Caco-2 (cell line): ENCODE measurements at regions not wholly inside any gene's neighbourhood (a gene's known extent, or its start where the extent isn't known, plus 50 kb on each side); places are given as distances from the start of the nearest gene placed in this dataset.

Source experiments
- BruUV-seq: library from RNA; stranded (reverse); fragments of 400-500 nt; replicated peaks from 2 replicates; lab custom pipeline; 2021; lab: Mats Ljungman, UMichigan
- CTCF ChIA-PET: fragments of 300-600 bp; sonication (Branson Sonifier 250); formaldehyde crosslinking; loops from one replicate; lab custom pipeline; 2022; ENCODE audit warnings: antibody characterized with exemption; lab: Charles Lee
- POLR2A ChIA-PET: fragments of 300-600 bp; sonication (Branson Sonifier 250); formaldehyde crosslinking; loops from one replicate; lab custom pipeline; 2022; ENCODE audit warnings: antibody characterized with exemption; lab: Charles Lee
- DNase-seq, 2 experiments: peaks; one replicate each; pipeline versions ENCODE4 v3.0.0 to v3.0.0-alpha.2; 2020 to 2022
- H3K27me3 ChIP-seq: replicated peaks from 2 replicates; pipeline ENCODE4 v1.6.0; 2011; ENCODE audit warnings: low read length; ENCODE audit not compliant: control insufficient read depth, insufficient read depth
- H3K36me3 ChIP-seq: 2 replicates; pipeline ENCODE4 v1.5.1; 2011; ENCODE audit warnings: low read length; ENCODE audit not compliant: control insufficient read depth, insufficient read depth
- H3K4me1 ChIP-seq: fragments of 250-450 bp; sonication (Bioruptor Pico); 2 replicates; pipeline ENCODE4 v1.5.1; 2020; ENCODE audit warnings: mild to moderate bottlenecking
- H3K4me3 ChIP-seq: 2 replicates; pipeline ENCODE4 v1.5.1; 2011; ENCODE audit warnings: low read depth, mild to moderate bottlenecking, control low read depth, low read length
- H3K9me3 ChIP-seq: fragments of 250-450 bp; sonication (Bioruptor Pico); 2 replicates; pipeline ENCODE4 v1.5.1; 2020; ENCODE audit warnings: mild to moderate bottlenecking, moderate library complexity
- H3K27ac Mint-ChIP-seq: one replicate; pipeline ENCODE4 v1.8.0; 2022; ENCODE audit warnings: mixed read lengths; ENCODE audit not compliant: unreplicated experiment
- H3K27me3 Mint-ChIP-seq: one replicate; pipeline ENCODE4 v1.8.0; 2022; ENCODE audit warnings: mixed read lengths; ENCODE audit not compliant: insufficient read depth, unreplicated experiment
- H3K36me3 Mint-ChIP-seq: one replicate; pipeline ENCODE4 v1.8.0; 2022; ENCODE audit warnings: mild to moderate bottlenecking, mixed read lengths; ENCODE audit not compliant: insufficient read depth, unreplicated experiment
- H3K4me1 Mint-ChIP-seq: one replicate; pipeline ENCODE4 v1.8.0; 2022; ENCODE audit warnings: low read depth, mixed read lengths; ENCODE audit not compliant: unreplicated experiment
- H3K4me3 Mint-ChIP-seq: one replicate; pipeline ENCODE4 v1.8.0; 2022; ENCODE audit warnings: mild to moderate bottlenecking, moderate library complexity, mixed read lengths; ENCODE audit not compliant: unreplicated experiment
- H3K9me3 Mint-ChIP-seq: one replicate; pipeline ENCODE4 v1.8.0; 2022; ENCODE audit warnings: mixed read lengths; ENCODE audit not compliant: unreplicated experiment
- CTCF ChIP-seq, 2 experiments: fragments of 200-600 bp in 1 of 2; IDR thresholded peaks; 1 replicate in 1 of 2; 2 replicates in 1 of 2; pipeline versions ENCODE4 v1.5.1 to v1.8.0; 2011 to 2022; ENCODE audit warnings: antibody characterized with exemption in 1 of 2, control low read depth in 1 of 2, inconsistent platforms in 1 of 2, low read depth in 1 of 2, low read length in 1 of 2, mild to moderate bottlenecking in 1 of 2, moderate library complexity in 1 of 2; ENCODE audit not compliant: insufficient read depth in 1 of 2, severe bottlenecking in 1 of 2, unreplicated experiment in 1 of 2
- intact Hi-C: fragments of 100-400 bp; cut with micrococcal nuclease; formaldehyde crosslinking; loops from one replicate; pipeline ENCODE4 v1.10.0; 2022; ENCODE audit not compliant: unreplicated experiment

GRCh38 chr17:73767696-73768095 lies 123.5 kb upstream of the SDK2 start:
- ChIA-PET CTCF (no interaction called here), POLR2A (no interaction called here)
- H3K4me1 Mint-ChIP-seq = no peaks in the 10 kb centered on the region
- H3K27me3 ChIP-seq = no peaks in the 10 kb centered on the region
- no peaks in the 10 kb centered on the region for H3K9me3 Mint-ChIP-seq
- TF ChIP-seq CTCF (IDR thresholded peaks at IDR 0.05; ENCODE audit: insufficient read depth in 1 of 2, low read depth in 1 of 2, low read length in 1 of 2, severe bottlenecking in 1 of 2, unreplicated experiment in 1 of 2) = no peak
- intact Hi-C loops = no loop called here
- H3K4me3 ChIP-seq = no peak overlapping the region
- no peaks in the 10 kb centered on the region for H3K36me3 ChIP-seq
- no peaks in the 10 kb centered on the region for H3K9me3 ChIP-seq
- peaks cover 3% of the 10 kb centered on the region for H3K27me3 Mint-ChIP-seq
- no peak overlapping the region for H3K27ac Mint-ChIP-seq
- DNase-seq = no peak
- BruUV-seq = no TSS peak
- no peaks in the 10 kb centered on the region for H3K4me1 ChIP-seq
- no peaks in the 10 kb centered on the region for H3K36me3 Mint-ChIP-seq
- no peak overlapping the region for H3K4me3 Mint-ChIP-seq

GRCh38 chr17:73768691-73769090 lies 124.4 kb upstream of the SDK2 start:
- Histone ChIP-seq H3K9me3 (no peaks in the 10 kb centered on the region), H3K4me1 (no peaks in the 10 kb centered on the region), H3K27me3 (no peaks in the 10 kb centered on the region), H3K4me3 (no peak overlapping the region), H3K36me3 (no peaks in the 10 kb centered on the region)
- no TSS peak for BruUV-seq
- no peak for DNase-seq
- Mint-ChIP-seq H3K9me3 (no peaks in the 10 kb centered on the region), H3K4me1 (no peaks in the 10 kb centered on the region), H3K4me3 (no peak overlapping the region), H3K36me3 (no peaks in the 10 kb centered on the region), H3K27me3 (peaks cover 3% of the 10 kb centered on the region), H3K27ac (no peak overlapping the region)
- ChIA-PET POLR2A (no interaction called here), CTCF (no interaction called here)
- intact Hi-C loops = no loop called here
- no peak for TF ChIP-seq CTCF (IDR thresholded peaks at IDR 0.05; ENCODE audit: insufficient read depth in 1 of 2, low read depth in 1 of 2, low read length in 1 of 2, severe bottlenecking in 1 of 2, unreplicated experiment in 1 of 2)

GRCh38 chr17:73769479-73769878 lies 125.2 kb upstream of the SDK2 start:
- ChIA-PET CTCF (no interaction called here), POLR2A (no interaction called here)
- Mint-ChIP-seq H3K4me3 (no peak overlapping the region), H3K27me3 (peaks cover 3% of the 10 kb centered on the region), H3K36me3 (no peaks in the 10 kb centered on the region), H3K4me1 (no peaks in the 10 kb centered on the region), H3K27ac (no peak overlapping the region), H3K9me3 (no peaks in the 10 kb centered on the region)
- Histone ChIP-seq H3K4me1 (no peaks in the 10 kb centered on the region), H3K4me3 (no peak overlapping the region), H3K36me3 (no peaks in the 10 kb centered on the region), H3K9me3 (no peaks in the 10 kb centered on the region), H3K27me3 (no peaks in the 10 kb centered on the region)
- intact Hi-C loops = no loop called here
- DNase-seq = no peak
- no peak for TF ChIP-seq CTCF (IDR thresholded peaks at IDR 0.05; ENCODE audit: insufficient read depth in 1 of 2, low read depth in 1 of 2, low read length in 1 of 2, severe bottlenecking in 1 of 2, unreplicated experiment in 1 of 2)
- BruUV-seq = no TSS peak
